GM18870 (cell line): ENCODE measurements at regions not wholly inside any gene's neighbourhood (a gene's known extent, or its start where the extent isn't known, plus 50 kb on each side); places are given as distances from the start of the nearest gene placed in this dataset.
"Not testable (repeated sequence)": the region's sequence is repeated elsewhere in the genome, so short reads cannot be mapped to it uniquely, and the experiment has no call there.

Source experiments
- ATAC-seq: cut with Tn5 transposase; IDR thresholded peaks from one replicate; pipeline ENCODE4 v1.9.1; 2021; ENCODE audit warnings: moderate library complexity; ENCODE audit not compliant: unreplicated experiment

- no peak for ATAC-seq
Measured at GRCh38 chr16:9663588-9663987, 518.6 kb downstream of the GRIN2A start.

- ATAC-seq: no peak
Measured at GRCh38 chr16:9665851-9666271, 516.4 kb downstream of the GRIN2A start.

- ATAC-seq: no peak
Measured at GRCh38 chr16:9666834-9667480, 515.3 kb downstream of the GRIN2A start.

- no peak for ATAC-seq
Measured at GRCh38 chr16:9670033-9670432, 512.2 kb downstream of the GRIN2A start.

GRCh38 chr16:9670616-9671015, 511.6 kb downstream of the GRIN2A start:
- ATAC-seq: not testable (repeated sequence)

- ATAC-seq: not testable (repeated sequence)
Measured at GRCh38 chr16:9676560-9677300, 505.5 kb downstream of the GRIN2A start.

GRCh38 chr16:9677301-9677653, 505.0 kb downstream of the GRIN2A start:
- no peak for ATAC-seq

GRCh38 chr16:9679213-9679767, 502.9 kb downstream of the GRIN2A start:
- ATAC-seq: no peak

- no peak for ATAC-seq
Measured at GRCh38 chr16:9680019-9680655, 502.1 kb downstream of the GRIN2A start.

GRCh38 chr16:9680968-9681367, 501.3 kb downstream of the GRIN2A start:
- ATAC-seq: no peak

GRCh38 chr16:9681508-9681907, 500.7 kb downstream of the GRIN2A start:
- ATAC-seq: no peak

- no peak for ATAC-seq
Measured at GRCh38 chr16:9682320-9682719, 499.9 kb downstream of the GRIN2A start.

- ATAC-seq: no peak
Measured at GRCh38 chr16:9683677-9684076, 498.6 kb downstream of the GRIN2A start.

- no peak for ATAC-seq
Measured at GRCh38 chr16:9687737-9688319, 494.4 kb downstream of the GRIN2A start.

- ATAC-seq: no peak
Measured at GRCh38 chr16:9689597-9689996, 492.6 kb downstream of the GRIN2A start.

- ATAC-seq: no peak
Measured at GRCh38 chr16:9695152-9695551, 487.1 kb downstream of the GRIN2A start.
